Stimulated activated CD4-positive, alpha-beta T cell treated with anti-CD3 and anti-CD28 coated beads, Interleukin-1b, Interleukin-23, amount 100 ng/mL, for 4 hours (primary cell): ENCODE measurements at regions not wholly inside any gene's neighbourhood (a gene's known extent, or its start where the extent isn't known, plus 50 kb on each side); places are given as distances from the start of the nearest gene placed in this dataset.

Experiments used
- DNase-seq, 2 donors: peaks; one replicate each; pipeline ENCODE4 v3.0.0-alpha.2; 2020; ENCODE audit warnings: low read depth in 2 of 2

GRCh38 chr14:49971156-49972130 lies 78.6 kb downstream of the ARF6 start:
- DNase-seq, result no peak

GRCh38 chr14:49972131-49972671 lies 79.3 kb downstream of the ARF6 start:
- no peak for DNase-seq

DNA sequence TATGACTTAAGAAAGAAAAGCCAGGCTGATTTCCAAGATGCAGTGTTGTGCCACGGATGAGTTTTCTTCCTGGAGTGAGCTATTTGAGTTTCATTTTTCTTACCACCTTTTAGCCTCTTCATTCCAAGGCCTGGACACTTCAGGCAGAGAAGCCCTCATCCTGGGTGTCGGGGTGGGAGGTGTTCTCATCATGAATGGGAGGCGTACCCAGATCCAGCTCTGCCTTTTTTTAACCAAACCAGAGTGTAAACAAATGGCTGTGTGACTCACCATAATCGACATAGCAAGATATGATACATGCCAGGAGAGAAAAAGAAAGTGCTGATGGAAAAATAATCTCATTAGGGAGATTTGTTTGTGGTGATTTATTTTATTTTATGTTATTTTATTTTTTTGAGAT lies 79.9 kb downstream of the ARF6 start:
- no peak for DNase-seq

- DNase-seq, result no peak
These were observed 82.4 kb downstream of the ARF6 start for GRCh38 chr14:49975276-49975675.

- DNase-seq, result no peak
These were observed 82.9 kb downstream of the ARF6 start for GRCh38 chr14:49975799-49976198.

- DNase-seq, result peak in 1 of 2 donors; percentile 28
These were observed 84.4 kb downstream of the ARF6 start for GRCh38 chr14:49977126-49977841.

- DNase-seq, result no peak
These were observed 87.1 kb downstream of the ARF6 start for GRCh38 chr14:49980027-49980426.

GRCh38 chr14:49982082-49982481 lies 89.2 kb downstream of the ARF6 start:
- DNase-seq, result no peak

- DNase-seq, result no peak
These were observed 89.6 kb downstream of the ARF6 start for GRCh38 chr14:49982501-49982951.

DNA sequence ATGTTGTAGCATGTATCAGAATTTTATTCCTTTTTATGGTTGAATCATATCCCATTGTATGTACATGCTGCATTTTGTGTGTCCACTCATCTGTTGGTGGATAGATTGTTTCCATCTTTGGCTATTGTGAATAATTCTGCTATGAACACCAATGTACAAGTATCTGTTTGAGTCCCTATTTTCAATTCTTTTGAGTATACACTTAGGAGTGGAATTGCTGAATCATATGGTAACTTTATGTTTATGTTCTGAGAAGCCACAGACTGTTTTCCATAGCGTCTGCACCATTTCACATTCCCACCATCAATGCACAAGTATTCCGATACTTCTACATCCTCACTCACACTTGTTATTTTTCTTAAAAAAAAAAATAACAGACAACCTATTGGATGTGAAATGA lies 91.5 kb downstream of the ARF6 start:
- no peak for DNase-seq

- DNase-seq, result no peak
These were observed 93.6 kb downstream of the ARF6 start for GRCh38 chr14:49986343-49987014.

DNA sequence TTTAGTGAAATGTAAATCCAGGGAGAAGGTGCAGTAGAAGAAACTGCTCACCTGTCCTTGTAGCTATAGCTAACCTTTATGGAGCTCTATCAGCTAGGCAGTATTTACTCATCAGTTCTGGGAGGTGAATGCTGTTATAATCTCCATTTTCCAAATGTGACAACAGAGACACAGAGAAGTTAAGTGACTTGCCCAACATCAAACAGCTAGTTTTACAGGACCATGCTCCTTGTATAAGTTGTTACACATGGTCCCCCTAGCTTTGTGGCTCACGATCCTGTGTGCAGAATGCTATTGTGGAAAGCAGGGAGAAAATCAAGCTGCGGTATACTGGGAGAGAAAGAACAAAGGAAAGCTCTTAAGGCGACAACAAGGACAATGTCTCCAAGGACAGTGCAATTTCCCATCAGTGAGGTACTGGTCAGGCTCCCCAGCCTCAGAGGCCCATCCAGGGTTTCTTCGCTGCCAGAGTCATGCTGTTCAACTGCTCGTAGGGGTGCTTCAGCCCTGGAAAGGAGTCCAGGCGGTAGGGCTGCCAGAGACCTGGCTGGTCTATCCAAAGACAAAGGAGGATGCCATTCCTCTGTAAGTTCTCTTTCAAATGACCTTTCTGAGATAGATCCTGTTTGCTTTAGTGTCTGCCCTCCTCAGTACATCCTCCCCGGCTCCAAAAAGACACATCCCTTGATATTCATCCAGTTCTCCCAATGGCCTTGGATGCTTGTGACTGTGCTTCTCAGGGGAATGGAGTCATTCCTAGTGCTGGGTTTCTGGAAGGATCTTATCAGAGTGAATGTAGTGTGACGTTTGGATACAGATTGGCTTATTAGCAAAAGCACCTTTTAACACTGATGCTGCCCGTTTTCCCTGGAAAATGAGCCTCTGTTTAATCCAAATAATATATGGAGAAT lies 95.5 kb downstream of the ARF6 start:
- no peak for DNase-seq

DNA sequence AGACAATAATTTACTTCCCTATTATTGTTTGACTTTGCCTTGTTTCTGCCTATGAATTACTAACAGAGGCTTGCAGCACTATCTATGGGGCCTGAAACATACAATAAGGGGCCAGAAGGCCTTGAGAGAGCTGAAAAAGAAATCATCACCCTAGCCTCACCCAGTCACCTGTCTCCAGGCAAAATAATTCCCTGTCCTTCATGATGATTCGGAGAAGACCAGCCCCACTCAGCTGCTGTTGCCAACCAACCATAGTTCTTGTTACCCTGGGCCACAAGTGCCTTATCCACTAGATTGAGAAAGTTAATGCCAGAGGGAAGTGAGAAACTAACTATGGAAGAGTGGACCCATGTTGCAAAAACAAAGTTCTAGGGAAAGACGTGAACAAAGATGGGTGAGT lies 97.1 kb downstream of the ARF6 start:
- DNase-seq, result no peak

DNA sequence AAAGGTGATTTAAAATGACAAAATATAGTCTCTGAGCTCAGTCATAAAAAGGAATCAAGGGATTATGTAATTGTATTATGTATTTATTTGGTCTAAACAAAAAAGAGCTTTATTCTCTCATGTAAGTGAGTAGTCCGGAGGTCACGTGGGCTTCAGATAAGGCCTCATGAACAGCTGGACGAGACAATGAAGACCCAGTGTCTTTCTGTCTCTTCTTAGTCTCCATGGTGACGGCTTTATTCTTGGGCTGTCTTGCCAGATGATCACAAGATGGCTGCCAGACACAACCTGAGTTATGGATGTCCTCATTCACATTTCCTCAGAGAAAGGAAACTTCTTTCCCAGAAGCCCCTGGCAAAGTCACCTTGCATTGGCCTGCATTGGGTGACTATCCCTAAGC lies 98.6 kb downstream of the ARF6 start:
- DNase-seq, result no peak

DNA sequence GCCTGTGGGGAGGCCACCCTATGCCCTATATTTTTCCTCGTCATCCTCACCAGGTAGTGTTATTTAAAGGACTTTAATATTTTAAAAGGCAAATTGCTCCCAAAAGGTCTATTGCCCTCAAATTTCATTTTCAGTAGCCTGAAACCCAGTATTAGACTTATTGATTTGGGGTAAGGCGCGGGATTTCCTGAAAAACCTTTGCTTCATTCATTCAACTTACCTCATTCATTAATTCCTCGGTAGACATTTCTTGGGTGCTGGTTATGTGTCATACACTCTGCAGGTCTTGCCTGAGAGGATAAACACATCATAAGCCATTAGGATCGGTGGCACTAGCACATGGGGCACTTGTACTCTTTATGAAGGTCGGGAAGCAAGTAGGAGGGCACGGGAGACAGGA lies 99.2 kb downstream of the ARF6 start:
- DNase-seq, result no peak

- DNase-seq, result no peak
These were observed 99.6 kb downstream of the ARF6 start for GRCh38 chr14:49992448-49992847.

- no peak for DNase-seq
These were observed 100.0 kb downstream of the ARF6 start for GRCh38 chr14:49992901-49993339.

- DNase-seq, result no peak
These were observed 100.7 kb downstream of the ARF6 start for GRCh38 chr14:49993565-49993964.

DNA sequence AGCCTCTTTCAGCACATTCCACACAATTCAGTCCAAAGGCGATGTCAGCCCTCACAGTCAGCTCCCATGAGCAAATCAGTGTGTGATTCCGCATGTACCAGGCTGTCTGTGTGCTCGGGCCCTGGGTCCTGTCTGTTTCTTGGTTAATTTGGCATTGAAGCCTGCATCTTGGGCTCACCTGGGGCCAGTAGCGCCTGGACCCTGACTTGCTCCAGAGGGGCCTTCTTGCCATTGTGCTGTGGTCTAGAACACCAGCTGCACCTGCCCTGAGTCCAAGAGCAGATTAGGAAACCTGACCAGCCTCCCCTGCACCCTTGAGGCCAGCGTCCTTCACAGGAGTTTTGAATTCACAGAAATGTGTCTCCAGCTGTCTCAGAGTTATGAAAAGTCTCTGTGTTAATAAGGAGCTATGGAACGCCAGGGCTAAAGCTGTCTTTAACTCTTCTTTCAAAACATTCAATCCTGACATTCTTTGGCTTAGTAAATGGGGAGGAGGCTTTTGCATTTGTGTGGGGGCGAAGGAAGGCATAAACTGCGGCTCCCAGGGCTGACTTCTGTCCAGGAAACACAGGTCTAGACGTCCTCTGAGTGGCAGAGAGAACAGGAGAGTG lies 102.2 kb downstream of the ARF6 start:
- DNase-seq, result no peak

DNA sequence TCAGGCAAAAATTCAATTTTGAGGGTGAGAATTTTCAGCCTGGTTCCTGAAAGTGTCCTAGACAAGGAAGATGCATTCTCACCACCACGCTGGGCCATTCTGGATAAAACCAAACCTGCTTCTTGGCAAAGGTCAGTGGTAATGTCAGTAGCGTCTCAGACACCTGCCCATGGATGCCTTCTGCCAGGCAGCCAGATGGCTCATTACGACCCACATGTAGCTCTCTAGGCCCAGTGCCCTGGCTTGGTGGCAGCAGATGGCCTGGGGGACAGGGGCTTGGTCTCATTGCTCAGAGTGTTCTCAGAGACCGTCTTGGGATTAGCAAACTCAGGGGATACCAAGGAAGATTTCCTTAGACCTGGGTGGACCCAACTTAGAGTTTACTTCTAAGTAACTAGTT lies 105.1 kb downstream of the ARF6 start:
- no peak for DNase-seq
